Fibroblast of lung (primary cell): ENCODE measurements at regions not wholly inside any gene's neighbourhood (a gene's known extent, or its start where the extent isn't known, plus 50 kb on each side); places are given as distances from the start of the nearest gene placed in this dataset.

ENCODE experiments used
- EZH2 ChIP-seq: IDR thresholded peaks from 2 replicates; pipeline ENCODE4 v1.5.1; 2012; ENCODE audit warnings: low read length, control low read depth, mild to moderate bottlenecking; ENCODE audit errors: missing control alignments
- TF ChIP-seq, protein P1 (sequence below), 2 donors: IDR thresholded peaks in 1 of 2; conservative IDR thresholded peaks in 1 of 2; 1 replicate in 1 of 2; 2 replicates in 1 of 2; pipeline ENCODE4 v1.5.1; 2011 to 2012; ENCODE audit warnings: low read length in 2 of 2, control low read depth in 1 of 2, inconsistent platforms in 1 of 2, low read depth in 1 of 2, mild to moderate bottlenecking in 1 of 2

DNA sequence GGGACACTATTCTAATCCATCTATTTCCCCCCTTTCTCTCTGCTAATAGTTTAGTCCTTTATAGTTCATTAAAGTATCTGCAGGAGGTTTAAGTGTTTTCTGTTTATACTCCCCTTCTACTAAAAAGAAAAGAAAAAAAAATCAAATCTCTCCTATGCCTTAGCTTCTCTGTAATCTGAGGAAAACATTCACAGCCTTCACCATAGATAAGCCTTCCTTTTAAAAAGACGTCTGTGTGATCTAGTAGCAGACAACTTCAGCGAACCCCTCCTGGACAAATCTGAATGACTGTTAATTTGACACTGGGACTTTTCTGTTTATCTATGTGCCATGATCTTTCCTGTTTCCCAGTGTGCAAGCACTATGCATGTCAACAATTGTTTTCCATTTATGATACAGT lies 70.4 kb upstream of the CDH19 start:
- TF ChIP-seq, protein P1, sequence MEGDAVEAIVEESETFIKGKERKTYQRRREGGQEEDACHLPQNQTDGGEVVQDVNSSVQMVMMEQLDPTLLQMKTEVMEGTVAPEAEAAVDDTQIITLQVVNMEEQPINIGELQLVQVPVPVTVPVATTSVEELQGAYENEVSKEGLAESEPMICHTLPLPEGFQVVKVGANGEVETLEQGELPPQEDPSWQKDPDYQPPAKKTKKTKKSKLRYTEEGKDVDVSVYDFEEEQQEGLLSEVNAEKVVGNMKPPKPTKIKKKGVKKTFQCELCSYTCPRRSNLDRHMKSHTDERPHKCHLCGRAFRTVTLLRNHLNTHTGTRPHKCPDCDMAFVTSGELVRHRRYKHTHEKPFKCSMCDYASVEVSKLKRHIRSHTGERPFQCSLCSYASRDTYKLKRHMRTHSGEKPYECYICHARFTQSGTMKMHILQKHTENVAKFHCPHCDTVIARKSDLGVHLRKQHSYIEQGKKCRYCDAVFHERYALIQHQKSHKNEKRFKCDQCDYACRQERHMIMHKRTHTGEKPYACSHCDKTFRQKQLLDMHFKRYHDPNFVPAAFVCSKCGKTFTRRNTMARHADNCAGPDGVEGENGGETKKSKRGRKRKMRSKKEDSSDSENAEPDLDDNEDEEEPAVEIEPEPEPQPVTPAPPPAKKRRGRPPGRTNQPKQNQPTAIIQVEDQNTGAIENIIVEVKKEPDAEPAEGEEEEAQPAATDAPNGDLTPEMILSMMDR (conservative IDR thresholded peaks at IDR 0.05 in 1 of 2, IDR thresholded peaks at IDR 0.05 in 1 of 2; ENCODE audit: low read depth in 1 of 2, low read length in 2 of 2): no peak
- TF ChIP-seq EZH2: no peak
